Neural progenitor cell (in vitro differentiated cells): ENCODE measurements at regions not wholly inside any gene's neighbourhood (a gene's known extent, or its start where the extent isn't known, plus 50 kb on each side); places are given as distances from the start of the nearest gene placed in this dataset.

Experiments used
- EZH2 ChIP-seq: fragments of 200-600 bp; sonication (generic); IDR thresholded peaks from 2 replicates; pipeline ENCODE4 v1.6.1; 2017; ENCODE audit warnings: antibody characterized with exemption, mild to moderate bottlenecking, moderate library complexity
- EZH2phosphoT487 ChIP-seq: fragments of 200-600 bp; sonication (generic); IDR thresholded peaks from 2 replicates; pipeline ENCODE4 v1.6.1; 2017; ENCODE audit warnings: antibody characterized with exemption
- TF ChIP-seq, protein P1 (sequence below): fragments of 200-600 bp; sonication (generic); IDR thresholded peaks from 2 replicates; pipeline ENCODE4 v1.5.1; 2017; ENCODE audit warnings: antibody characterized with exemption, mild to moderate bottlenecking

GRCh38 chr1:36626435-36626834 is 143.7 kb upstream of the CSF3R start:
- TF ChIP-seq EZH2, result no peak
- TF ChIP-seq, protein P1, sequence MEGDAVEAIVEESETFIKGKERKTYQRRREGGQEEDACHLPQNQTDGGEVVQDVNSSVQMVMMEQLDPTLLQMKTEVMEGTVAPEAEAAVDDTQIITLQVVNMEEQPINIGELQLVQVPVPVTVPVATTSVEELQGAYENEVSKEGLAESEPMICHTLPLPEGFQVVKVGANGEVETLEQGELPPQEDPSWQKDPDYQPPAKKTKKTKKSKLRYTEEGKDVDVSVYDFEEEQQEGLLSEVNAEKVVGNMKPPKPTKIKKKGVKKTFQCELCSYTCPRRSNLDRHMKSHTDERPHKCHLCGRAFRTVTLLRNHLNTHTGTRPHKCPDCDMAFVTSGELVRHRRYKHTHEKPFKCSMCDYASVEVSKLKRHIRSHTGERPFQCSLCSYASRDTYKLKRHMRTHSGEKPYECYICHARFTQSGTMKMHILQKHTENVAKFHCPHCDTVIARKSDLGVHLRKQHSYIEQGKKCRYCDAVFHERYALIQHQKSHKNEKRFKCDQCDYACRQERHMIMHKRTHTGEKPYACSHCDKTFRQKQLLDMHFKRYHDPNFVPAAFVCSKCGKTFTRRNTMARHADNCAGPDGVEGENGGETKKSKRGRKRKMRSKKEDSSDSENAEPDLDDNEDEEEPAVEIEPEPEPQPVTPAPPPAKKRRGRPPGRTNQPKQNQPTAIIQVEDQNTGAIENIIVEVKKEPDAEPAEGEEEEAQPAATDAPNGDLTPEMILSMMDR, result no peak
- no peak for TF ChIP-seq EZH2phosphoT487
